ENCODE measurements at regions not wholly inside any gene's neighbourhood (a gene's known extent, or its start where the extent isn't known, plus 50 kb on each side); places are given as distances from the start of the nearest gene placed in this dataset.

DNA sequence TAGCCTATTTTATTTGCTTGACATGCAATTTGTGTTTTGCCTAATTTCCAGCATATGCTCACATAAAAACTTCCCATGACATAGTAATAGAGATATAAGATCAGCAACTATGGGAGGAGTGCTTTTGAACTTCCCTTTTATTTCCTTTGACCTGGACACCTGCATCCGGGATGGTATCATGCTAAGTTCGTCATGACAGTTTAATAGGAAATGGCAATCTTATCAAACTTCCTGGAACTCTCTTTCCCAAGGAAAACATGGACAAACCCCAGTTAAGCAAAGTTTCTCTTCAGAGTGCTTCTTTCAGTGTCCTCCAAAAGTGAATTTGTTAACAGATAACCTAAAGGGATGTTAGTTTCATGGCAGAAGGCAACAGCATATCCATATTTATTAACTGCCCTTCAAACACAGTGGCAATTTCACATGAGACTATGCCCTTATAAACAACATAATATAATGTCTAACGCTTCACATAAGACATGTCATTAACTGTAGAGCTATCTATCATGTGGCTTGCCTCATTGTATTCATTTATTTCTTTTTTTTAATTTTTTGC lies 474.7 kb upstream of the SEMA3A start:
- DNase-seq, result no peak

DNA sequence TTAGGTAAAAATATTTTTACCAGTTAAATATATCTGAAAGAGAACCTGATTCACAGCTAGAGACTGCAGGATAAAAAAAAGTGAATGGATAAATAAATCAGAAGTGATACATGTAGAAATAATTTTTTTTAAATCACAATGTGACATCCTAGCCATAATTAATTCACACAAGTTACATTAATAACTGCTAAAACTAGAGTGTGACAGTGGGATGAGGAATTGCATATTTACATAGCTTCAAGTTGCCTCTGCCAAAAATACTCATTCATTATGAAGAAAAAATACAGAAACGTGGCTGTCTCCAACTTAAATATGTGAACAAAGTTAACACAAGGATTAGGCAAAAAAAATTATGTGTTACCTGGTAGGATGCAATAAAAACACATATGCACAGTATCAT lies 473.5 kb upstream of the SEMA3A start:
- DNase-seq, result no peak

- DNase-seq, result no peak
Measured at GRCh38 chr7:84666651-84667050, 472.1 kb upstream of the SEMA3A start.

DNA sequence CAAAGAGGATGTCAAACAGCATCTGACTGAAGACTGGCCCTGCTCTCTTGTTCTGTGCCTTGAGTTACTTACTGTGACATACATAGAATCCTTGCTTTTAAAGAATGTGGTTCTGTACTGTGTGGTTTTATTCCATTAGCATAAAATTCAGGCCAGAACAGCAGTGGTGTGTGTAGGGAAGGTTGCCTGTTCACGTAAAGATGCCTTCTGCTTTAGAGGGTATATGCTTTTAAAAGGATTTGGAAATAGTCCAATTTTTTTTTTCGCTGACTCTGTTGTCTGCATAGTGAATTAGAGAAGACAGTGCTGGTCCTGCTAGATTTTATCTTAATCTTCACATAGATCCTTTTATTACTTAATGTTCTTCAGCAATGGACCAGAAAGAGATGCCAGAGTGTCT lies 470.8 kb upstream of the SEMA3A start:
- no peak for DNase-seq

DNA sequence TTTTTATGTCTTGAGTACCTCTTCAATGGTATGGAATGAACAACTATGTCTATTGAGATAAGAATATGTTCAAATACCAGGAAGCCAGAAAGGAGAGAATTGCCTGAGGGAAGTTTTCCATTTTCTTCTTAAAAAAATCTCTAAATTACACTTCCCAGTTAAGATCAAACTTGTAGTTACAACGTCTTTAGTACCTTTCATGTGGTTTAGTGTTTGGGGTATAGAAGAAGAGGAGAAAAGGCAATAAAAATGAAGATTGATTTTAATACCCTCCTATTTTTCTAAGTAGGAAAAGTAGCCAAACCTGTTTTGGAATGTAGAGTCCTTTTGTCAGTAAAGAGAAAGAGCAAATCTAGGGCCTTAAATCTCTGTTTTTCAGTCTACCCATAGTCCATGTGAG lies 470.0 kb upstream of the SEMA3A start:
- no peak for DNase-seq

DNA sequence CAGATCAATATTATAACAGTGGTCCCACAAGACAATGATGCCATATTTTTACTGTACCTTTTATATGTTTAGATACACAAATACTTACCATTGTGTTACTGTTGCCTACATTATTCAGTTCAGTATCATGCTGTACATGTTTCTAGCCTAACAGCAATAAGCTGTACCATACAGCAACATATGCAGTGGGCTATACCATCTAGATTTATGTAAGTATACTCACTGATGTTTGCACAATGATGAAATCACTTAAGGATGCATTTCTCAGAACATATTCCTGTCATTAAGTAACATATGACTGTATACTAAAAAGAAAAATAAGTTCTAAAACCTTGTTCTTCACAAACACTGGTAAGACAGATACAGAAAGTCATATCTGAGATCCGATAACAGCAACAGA lies 468.6 kb upstream of the SEMA3A start:
- DNase-seq, result no peak

DNA sequence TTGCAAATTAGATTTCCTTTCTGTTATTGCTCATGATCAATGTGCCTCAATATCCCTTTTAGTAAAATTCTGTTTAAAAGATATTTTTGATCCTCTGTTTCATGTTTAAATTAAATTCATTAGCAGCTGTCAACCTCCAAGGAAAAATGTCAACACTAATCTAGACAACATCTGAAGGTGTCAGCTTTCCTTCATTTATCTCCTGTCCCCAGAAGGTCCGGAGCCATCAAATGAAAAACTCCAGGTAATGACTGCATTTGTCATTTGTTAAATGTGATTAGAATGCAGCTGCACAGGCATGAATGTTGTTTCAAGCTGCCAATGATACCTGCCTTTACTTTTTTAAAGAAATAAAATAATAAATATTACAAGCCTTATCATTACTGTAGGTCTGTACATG lies 463.7 kb upstream of the SEMA3A start:
- no peak for DNase-seq

DNA sequence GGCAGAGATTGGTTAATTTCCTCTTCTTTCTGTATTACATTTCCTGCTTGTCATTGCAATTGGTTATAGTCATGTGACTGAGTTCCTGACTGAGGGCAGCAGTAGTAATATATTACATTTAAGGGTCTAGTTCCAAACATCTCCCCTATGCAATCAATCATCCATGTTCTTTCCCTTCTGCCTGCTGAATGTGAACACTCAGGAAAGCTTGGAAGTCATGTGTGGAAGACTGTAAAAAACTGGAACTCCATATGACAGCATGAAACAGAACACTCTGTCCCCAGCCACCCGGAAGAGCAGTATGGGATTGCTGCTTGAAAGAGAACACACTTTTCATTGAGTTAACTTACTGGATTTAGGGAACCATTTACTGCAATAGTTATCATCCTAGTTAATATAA lies 459.7 kb upstream of the SEMA3A start:
- no peak for DNase-seq

- no peak for DNase-seq
Measured at GRCh38 chr7:84651876-84652275, 457.3 kb upstream of the SEMA3A start.

- DNase-seq, result no peak
Measured at GRCh38 chr7:84647797-84648757, 453.5 kb upstream of the SEMA3A start.

DNA sequence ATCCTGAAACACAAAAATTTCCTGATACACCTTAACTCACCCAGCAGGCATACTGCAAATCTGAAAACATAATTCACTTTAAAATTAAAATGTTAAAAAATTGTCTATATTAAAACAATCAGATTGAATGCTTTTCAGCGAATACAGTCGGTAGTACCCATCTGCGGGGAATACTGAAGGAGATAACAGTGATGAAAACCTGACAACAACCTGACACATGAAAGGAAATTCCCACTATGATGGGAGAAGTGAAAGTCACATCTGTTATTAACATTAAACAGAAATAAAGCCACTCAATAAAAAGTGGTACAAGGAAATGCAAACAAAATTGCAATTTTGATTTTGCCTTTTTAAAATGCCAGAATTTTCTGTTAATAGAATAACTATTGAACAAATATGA lies 448.0 kb upstream of the SEMA3A start:
- DNase-seq, result no peak

DNA sequence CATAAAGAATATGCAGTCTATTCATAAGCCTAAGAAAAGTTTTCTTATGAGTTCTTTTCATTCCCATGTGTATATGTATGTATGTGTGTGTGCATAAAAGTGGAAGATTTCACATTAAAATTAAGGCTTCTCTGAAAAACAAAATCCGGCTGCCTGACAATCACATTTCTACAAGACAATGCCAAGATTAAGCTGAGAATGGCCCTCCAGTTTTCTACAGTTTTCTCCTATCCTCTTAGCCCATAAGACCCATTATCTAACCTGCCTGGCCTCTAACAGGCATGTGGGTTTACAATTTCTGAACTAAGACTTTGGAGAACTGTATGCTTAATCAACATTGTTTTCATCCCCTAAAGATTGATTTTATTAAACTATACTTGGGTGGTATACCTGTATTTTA lies 446.0 kb upstream of the SEMA3A start:
- DNase-seq, result no peak

DNA sequence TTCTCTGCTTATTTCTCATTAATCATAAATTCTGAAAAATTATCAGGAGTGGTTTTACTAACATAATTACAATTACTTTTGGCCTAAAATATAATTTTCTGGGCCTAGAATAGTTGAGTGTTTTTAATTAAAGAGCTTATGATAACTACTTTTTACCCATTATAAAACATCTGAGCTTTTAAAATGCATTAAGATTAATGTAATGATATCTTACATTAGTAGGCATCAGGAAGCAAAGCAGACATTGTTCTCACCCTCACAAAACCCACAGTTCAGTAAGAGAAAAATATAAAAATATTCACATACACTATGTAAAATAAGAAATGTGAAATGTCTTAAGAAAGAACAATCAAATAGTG lies 443.7 kb upstream of the SEMA3A start:
- no peak for DNase-seq

DNA sequence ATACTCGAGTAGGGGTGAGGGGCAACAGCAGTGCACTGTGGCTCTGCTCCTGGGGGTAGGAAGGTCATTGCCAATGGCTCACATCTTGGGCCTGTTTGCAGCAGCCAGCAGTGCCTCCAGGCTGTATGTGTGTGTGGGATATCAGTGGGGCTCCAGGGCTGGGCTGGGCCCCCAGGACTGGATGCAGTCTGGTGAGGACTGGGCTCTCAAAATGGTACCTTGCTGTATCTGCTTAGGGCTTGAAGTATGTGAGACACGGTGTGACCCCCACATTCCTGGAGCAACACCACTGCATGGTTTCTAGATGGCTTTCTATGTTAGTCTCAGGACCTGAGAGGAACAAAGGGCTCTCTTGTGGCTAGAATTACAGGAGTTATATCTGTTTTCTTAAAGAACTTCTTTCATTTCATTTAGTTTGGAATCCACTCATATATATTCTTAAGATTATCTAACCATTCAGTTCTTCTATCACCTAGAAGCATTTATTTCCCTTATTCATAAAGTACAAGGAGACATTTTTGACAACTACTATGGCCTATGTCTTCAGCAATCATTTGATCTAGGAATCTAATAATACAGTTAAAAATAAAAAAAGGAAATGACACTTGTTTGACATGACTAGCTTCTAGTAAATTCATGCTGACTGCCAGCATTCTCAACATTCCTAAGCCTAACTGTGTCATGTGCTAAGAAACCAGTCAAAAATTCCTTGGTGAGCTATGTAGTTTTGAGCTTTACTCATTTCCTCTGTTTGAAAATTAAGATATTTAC lies 443.2 kb upstream of the SEMA3A start:
- no peak for DNase-seq

DNA sequence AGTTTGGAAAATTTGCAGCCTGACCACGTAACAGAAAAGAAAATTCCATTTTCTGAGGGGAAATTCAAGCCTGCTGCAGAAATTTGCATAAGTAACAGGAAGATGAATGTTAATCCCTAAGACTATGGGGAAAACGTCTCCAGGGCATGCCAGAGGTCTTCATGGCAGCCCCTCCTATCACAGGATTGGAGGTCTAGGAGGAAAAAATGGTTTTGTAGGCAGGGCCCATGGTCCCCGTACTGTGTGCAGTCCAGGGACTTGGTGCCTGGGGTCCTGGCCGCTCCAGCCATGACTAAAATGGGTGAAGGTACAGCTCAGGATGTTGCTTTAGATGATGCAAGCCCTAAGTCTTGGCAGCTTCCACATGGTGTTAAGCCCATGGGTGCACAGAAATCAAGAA lies 437.3 kb upstream of the SEMA3A start:
- DNase-seq, result no peak

DNA sequence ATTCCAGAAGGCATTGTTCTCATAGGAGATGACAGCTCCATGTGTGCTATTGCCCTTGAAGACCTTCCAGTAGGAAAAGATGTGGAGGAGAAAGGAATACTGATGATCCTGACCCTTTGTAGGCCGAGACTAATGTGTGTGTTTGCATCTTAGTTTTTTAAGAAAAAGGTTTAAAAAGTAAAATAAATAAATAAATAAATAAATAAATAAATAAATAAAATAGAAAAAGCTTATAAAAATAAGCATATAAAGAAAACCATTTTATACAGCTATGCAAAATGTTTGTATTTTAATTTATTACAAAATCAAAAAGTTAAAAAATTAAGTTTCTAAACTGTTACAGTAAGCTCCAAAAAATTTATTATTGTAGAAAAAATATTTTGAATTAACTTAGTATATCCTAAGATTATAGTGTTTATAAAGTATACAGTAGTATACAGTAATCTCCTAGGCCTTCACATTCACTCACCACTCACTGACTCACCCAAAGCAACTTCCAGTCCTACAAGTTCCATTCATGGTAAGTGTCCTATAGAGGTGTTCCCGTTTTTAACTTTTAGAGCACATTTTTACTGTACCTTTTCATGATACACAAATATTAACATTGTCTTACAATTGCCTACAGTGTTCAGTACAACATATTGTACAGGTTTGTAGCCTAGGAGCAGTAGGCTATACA lies 435.2 kb upstream of the SEMA3A start:
- no peak for DNase-seq

DNA sequence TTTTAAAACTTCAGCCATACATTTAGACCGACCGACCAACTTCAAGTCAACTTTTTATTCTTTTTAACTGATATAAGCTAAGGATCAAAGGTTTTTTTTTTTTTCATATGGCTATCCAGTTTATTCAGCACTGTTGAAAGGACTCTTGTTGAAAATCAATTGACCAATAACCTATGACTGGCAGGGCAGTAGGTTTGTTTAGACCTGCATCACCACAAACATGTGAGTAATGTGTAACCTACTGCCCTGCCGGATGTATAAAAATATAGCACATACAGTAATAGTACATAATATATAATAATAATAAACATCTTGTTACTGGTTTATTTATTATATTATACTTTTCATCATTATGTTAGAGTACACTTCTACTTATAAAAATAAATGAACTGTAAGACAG lies 434.6 kb upstream of the SEMA3A start:
- no peak for DNase-seq

DNA sequence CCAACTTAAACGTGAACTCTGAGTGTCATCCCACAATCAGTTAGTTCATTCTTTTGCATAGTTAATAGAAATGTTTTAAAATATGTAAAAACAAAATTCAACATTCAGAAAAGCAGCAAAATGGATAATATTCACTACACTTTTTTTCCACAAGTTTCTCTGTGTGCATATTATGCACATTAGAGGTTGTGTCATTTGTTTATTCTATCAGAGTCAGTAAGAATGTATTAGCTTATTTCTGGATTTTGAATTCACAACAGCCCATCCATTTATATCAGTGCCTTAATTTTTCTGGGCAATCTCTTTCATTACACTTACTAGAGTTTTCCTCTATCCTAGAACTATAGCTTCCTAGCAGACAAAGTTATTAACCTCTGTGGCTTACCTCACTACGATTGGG lies 432.7 kb upstream of the SEMA3A start:
- no peak for DNase-seq

DNA sequence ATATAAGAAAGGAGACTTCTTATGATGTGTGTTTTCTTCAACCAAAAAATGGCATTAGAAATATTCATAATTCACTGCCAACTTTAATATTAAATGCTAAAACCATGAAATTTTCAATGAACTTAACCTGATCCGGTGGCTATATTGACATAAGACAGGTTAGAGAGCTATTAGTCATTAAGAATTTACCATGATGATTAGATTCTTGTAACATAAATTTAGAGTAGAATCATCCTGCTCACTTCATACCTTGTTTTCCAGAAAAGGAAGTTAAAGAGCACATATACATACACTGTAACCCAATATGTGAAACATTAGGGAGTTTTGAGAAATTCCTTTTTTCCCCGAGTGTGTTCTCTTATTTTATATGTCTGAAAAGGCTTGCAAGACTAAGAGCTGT lies 430.3 kb upstream of the SEMA3A start:
- DNase-seq, result no peak

- no peak for DNase-seq
Measured at GRCh38 chr7:84624527-84624926, 429.9 kb upstream of the SEMA3A start.

DNA sequence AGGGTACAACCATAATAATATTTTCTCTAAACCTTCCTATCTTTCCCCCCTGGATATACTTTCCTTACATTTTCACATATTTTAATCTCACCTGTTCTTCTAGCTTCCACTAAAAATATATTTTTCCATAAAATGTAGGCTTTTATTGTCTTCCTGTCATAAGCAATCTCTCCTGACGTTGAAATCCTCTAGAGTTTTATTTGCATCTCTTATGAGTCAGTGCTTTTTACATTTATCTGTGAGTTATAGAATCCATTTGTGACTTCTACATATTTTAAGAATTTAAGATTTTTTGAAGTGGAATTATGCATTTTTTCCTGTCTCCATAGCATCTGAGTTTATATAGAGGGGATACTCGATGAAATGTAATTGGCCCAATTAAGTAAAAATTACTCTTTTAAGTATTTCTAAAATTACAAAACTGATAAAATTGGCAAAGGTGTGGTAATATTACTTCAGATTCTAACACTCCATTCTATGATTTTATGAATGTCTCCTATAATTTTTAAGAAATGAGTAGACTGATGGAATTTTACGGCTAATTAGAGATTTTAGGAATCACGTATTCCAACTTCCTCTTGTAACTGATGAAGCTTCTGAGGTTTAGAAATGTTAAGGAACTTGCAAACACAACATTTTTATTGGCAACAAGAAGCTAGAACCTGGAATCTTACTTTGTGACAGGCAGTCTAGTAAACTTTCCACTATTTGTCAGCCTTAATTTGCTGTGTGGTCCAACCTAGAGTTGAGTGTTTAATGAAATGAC lies 422.9 kb upstream of the SEMA3A start:
- DNase-seq, result no peak

DNA sequence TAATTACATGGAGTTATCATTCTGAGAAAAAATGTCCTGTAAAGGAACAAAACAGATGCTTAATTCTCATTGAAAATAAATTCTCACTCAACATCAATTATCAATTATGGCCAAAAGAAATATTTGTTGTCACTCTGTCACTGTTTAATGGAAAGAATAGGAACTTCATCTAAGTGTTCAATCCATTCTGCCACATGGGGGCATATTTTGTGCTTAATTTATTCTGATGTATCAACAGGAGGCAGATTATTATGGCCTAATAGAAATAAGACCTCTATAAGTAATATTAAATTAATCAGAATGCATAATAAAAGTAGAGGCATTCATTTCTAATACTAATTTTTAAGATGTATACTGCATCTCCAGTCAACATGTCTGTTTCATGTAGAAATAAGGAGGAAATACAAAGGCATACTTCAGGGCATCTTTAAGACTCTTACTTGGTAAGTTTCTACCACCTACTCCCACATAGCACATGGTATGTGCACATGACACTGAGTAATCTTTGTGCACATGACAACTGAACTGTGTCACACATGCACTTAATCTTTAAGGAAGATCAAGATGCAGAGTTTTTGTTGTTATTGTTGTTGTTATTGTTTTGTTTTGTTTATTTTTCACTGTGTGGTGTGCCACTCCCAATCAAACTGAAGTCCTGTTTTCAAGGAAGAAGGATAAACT lies 420.4 kb upstream of the SEMA3A start:
- DNase-seq, result no peak
